ENCODE measurements at regions not wholly inside any gene's neighbourhood (a gene's known extent, or its start where the extent isn't known, plus 50 kb on each side); places are given as distances from the start of the nearest gene placed in this dataset.
"Not testable (repeated sequence)": the region's sequence is repeated elsewhere in the genome, so short reads cannot be mapped to it uniquely, and the experiment has no call there.

GRCh38 chr4:33446953-33447352 is 2726.8 kb downstream of the PCDH7 start:
- DNase-seq = no peak

DNA sequence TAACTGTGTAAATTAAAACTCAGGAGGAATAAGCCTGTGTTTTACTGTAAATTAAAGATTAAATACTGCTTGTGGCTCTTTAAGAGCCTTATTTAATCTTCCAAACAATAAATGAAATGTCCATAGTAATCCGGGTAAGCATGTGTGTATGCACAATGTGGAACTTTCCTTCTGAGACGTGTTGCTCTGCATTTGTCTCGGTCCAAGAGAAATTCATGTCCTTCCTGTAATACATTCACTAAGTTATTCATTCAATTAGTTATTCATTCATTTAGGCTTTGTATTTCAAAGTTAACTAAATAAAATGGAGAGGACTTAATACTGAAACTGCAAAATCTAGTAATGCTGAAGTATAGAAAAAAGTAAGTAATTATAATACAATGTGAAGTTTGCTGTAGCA is 2728.8 kb downstream of the PCDH7 start:
- DNase-seq = no peak

DNA sequence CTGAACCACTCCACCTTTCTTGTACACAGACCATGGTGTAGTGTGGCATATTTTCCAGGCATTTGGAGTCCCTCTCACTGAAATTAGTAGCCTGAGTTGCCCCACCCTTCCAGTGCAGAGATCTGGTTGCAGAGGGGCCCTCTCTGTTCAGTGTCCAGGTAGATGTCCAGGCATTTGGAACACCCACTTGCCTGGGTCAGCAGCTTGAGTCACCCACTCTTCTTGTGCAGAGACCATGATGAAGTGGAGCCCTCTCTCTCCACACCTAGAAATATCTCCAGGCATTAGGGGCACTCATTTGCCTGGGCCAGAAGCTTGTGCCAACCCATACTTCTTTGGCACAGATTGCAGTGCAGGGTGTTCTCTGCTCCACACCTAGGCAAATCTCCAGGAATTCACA is 2733.3 kb downstream of the PCDH7 start:
- DNase-seq = no peak

DNA sequence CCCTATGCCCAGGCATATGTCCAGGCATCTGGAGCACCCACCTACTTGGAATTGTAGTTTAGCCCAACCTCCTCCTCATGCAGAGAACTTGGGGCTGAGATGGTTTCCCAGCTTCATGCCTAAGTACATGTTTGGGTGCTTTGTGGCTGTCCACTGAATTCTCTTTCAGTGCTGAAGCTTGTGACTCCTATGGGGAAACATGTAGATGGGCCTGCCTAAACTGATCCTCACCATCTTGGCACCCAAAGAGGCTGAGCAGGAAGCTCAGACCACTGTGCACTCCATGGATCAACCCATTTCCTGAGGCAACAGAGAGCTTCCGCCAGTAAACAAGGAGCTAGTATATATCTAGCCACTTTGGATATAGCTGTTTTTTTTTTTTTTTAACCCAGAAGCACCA is 2733.7 kb downstream of the PCDH7 start:
- DNase-seq = no peak

GRCh38 chr4:33465565-33465964 is 2745.4 kb downstream of the PCDH7 start:
- no peak for DNase-seq

- DNase-seq = no peak
These were observed 2747.1 kb downstream of the PCDH7 start for GRCh38 chr4:33467291-33467690.

DNA sequence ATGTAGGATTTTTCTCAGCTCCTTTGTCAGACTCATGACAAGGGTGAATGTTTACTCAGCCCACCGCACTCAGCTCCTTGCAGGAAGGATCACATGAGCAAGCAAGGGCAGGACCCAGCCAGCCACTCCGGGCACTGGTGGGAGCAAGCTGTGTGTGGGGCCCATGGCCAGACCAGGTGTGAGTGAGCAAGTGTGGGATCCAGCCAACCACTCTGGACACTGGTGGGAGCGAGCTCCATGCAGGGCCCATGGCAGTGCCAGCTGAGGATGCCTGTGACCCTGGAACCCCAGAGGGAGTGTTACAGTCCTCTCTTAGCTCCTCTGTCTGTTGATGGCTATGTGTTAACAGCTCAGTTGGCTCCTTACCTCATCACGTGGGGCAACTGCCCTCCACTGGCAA is 2750.6 kb downstream of the PCDH7 start:
- DNase-seq = no peak

- DNase-seq = no peak
These were observed 2757.5 kb downstream of the PCDH7 start for GRCh38 chr4:33477715-33478114.

- no peak for DNase-seq
These were observed 2761.5 kb downstream of the ARAP2 start for GRCh38 chr4:33482773-33483172.

GRCh38 chr4:33485111-33485510 is 2759.2 kb downstream of the ARAP2 start:
- DNase-seq = no peak

DNA sequence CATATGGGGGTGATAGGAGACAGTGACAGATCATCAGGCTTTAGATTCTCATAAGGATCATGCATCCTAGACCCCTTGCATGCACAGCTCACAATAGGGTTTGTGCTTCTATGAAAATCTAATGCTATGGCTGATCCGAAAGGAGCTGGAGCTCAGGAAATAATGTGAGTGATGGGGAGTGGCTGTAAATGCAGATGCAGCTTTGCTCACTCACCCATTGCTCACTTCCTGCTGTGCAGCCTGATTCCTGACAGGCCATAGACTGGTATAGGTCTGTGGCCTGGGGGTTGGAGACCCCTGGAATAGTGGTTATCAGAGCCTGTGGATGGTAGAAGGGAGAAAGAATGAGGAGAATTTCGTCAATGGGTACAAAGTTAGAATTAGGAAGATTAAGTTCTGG is 2751.1 kb downstream of the ARAP2 start:
- no peak for DNase-seq

DNA sequence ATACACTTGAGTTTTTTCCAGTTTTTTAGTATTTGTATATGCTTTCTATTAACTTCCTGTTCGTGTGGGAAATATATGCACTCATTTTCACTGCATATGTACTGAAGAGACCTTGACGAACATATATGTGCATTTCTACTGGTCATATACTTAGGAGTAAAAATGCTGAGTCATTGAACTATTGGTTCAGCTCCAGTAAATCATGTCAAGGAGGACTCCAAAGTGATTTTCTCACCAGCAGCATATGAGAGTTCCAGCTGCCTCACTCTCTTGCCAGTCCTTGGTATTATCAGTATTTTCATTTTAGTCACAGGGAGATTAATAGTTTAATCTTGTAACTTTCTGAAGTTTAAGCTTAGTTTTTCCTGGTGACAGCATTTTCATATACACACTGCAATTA is 2750.2 kb downstream of the ARAP2 start:
- DNase-seq = no peak

GRCh38 chr4:33501587-33501986 is 2742.7 kb downstream of the ARAP2 start:
- not testable (repeated sequence) for DNase-seq

- DNase-seq = no peak
These were observed 2731.9 kb downstream of the ARAP2 start for GRCh38 chr4:33512397-33512796.

DNA sequence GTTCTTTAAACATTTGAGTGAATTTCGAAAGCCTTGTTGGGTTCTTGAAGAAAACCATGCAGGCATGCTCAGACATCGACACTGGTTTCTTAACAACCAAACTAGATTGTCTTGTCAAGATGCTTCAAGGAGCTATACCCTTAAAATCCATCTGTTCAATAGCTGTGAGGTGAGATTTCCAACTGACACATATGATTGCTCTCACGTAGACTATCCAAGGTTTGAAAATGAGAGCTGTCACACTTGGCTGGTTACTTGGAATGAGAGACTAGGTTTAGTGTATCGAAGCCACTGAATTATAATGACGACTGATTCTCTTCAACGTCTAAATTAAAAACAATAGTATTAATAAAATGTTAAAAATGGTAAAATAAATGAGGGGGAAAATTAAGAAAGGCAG is 2725.5 kb downstream of the ARAP2 start:
- DNase-seq = no peak

- DNase-seq = no peak
These were observed 2711.5 kb downstream of the ARAP2 start for GRCh38 chr4:33532821-33533220.

DNA sequence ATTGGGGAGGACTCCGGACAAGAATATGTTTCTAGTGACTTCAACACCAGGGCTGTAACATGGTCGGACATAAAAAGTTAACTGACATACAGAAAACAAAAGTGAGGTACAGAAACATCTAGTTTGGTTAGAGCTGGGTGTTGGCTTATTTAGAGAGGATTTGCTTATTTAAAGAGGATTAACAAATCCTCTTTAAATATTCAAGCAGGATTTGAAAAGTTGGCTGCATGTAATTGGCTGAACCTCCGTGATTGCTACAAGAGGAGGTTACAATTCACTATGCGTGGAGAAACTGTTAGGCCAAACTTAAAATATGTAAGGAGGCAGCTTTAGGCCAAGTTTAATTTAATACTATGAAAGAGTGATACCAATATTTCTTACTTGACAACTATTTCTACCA is 2707.4 kb downstream of the ARAP2 start:
- no peak for DNase-seq

GRCh38 chr4:33537527-33537926 is 2706.8 kb downstream of the ARAP2 start:
- no peak for DNase-seq

- no peak for DNase-seq
These were observed 2700.3 kb downstream of the ARAP2 start for GRCh38 chr4:33543941-33544450.

DNA sequence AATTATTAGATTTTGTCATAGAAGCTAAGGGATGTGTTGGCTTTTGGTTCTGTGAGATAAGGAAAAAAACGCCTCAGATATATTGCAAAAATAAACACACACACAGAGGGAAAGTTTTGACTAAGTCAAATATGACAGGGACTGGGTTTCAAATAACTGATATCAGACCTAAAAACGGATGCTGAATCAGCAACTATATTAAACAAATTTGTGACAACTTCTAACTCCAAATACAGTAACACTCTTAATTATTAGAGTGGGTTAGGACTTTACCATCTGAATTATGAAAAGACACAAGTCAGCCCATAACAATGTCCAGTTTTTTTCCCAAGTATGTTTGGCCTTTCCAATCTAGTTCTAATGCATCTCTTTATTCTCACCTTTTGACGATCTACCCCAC is 2693.1 kb downstream of the ARAP2 start:
- no peak for DNase-seq

DNA sequence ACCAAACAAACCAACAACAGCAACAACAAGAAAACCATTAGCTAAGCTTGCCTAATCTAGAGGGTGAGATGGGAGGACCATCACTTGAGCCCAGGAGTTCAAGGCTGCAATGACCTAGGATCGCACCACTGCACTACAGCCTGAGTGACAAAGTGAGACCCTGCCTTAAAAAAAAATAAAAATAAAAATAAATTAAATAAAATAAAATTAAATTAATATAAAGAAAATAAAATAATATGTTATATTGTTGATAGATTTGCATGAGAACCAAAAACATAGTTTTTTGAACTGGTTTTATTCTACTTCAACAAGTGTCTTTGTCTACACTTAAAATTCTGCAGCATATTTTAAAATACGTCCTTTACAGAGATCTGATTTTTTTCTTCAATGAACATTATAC is 2683.1 kb downstream of the ARAP2 start:
- no peak for DNase-seq

DNA sequence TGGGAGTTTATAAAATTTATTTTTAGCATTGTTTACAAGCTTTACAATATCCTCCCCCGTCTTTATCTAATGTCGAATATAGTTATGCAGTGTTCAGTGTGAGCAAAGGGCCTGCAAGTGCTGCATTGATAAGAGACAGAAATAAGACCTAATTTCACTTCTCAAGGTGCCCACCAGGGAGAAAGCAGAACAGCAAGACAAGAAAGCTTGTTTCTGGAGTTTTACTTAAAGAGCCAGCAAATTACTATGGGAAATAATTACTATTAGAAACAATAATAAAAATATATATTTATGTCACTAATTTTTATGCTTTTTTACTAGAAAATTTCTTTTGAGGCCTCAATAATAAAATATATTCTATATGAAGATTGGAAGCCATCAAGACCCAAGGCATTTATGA is 2677.7 kb downstream of the ARAP2 start:
- DNase-seq = no peak

GRCh38 chr4:33577791-33578190 is 2666.5 kb downstream of the ARAP2 start:
- no peak for DNase-seq

- no peak for DNase-seq
These were observed 2664.4 kb downstream of the ARAP2 start for GRCh38 chr4:33579951-33580350.

GRCh38 chr4:33592701-33593100 is 2651.6 kb downstream of the ARAP2 start:
- DNase-seq = no peak

GRCh38 chr4:33606951-33607350 is 2637.4 kb downstream of the ARAP2 start:
- no peak for DNase-seq
